Chondrocyte (in vitro differentiated cells): ENCODE measurements at regions not wholly inside any gene's neighbourhood (a gene's known extent, or its start where the extent isn't known, plus 50 kb on each side); places are given as distances from the start of the nearest gene placed in this dataset.
A peak's percentile ranks its signal among the peaks of the same experiment; 100 is the strongest.

Experiments
- DNase-seq: peaks from one replicate; pipeline ENCODE4 v3.0.0; 2021; ENCODE audit warnings: mixed read lengths, low spot score
- H3K27ac Mint-ChIP-seq: one replicate; pipeline ENCODE4 v1.8.0; 2021; ENCODE audit warnings: mild to moderate bottlenecking, moderate library complexity, mixed read lengths; ENCODE audit not compliant: unreplicated experiment
- H3K27me3 Mint-ChIP-seq: 2 replicates; pipeline ENCODE4 v1.8.0; 2021; ENCODE audit warnings: low read depth, mixed read lengths
- H3K36me3 Mint-ChIP-seq: 2 replicates; pipeline ENCODE4 v1.8.0; 2021; ENCODE audit warnings: low read depth, mixed read lengths
- H3K4me1 Mint-ChIP-seq: 2 replicates; pipeline ENCODE4 v1.8.0; 2021; ENCODE audit warnings: low read depth, mild to moderate bottlenecking, mixed read lengths
- H3K4me3 Mint-ChIP-seq: one replicate; pipeline ENCODE4 v1.8.0; 2021; ENCODE audit warnings: mild to moderate bottlenecking, moderate library complexity, mixed read lengths; ENCODE audit not compliant: unreplicated experiment
- H3K9me3 Mint-ChIP-seq: 2 replicates; pipeline ENCODE4 v1.8.0; 2021; ENCODE audit warnings: low read depth, mixed read lengths
- CTCF ChIP-seq: fragments of 200-600 bp; sonication (generic); IDR thresholded peaks from 2 replicates; pipeline ENCODE4 v1.5.0; 2021; ENCODE audit warnings: antibody characterized with exemption, mild to moderate bottlenecking, moderate library complexity

GRCh38 chr13:111541752-111542529 is 221.5 kb downstream of the TEX29 start:
- Mint-ChIP-seq H3K4me3 (no peak overlapping the region), H3K4me1 (no peaks in the 10 kb centered on the region), H3K27me3 (peaks cover 23% of the 10 kb centered on the region), H3K27ac (no peak overlapping the region), H3K9me3 (peaks cover 8% of the 10 kb centered on the region), H3K36me3 (no peaks in the 10 kb centered on the region)
- DNase-seq = peak; percentile 34
- no peak for TF ChIP-seq CTCF

- no peak for TF ChIP-seq CTCF
- no peak overlapping the region for H3K27ac Mint-ChIP-seq
- DNase-seq = peak; percentile 69
- no peaks in the 10 kb centered on the region for H3K4me1 Mint-ChIP-seq
- H3K4me3 Mint-ChIP-seq = no peak overlapping the region
- H3K36me3 Mint-ChIP-seq = no peaks in the 10 kb centered on the region
- peaks cover 19% of the 10 kb centered on the region for H3K27me3 Mint-ChIP-seq
- peaks cover 8% of the 10 kb centered on the region for H3K9me3 Mint-ChIP-seq
Measured at GRCh38 chr13:111542530-111543341, 222.3 kb downstream of the TEX29 start.

GRCh38 chr13:111546921-111547675 is 226.7 kb downstream of the TEX29 start:
- peaks cover 8% of the 10 kb centered on the region for H3K27me3 Mint-ChIP-seq
- H3K4me3 Mint-ChIP-seq = no peak overlapping the region
- peaks cover 10% of the 10 kb centered on the region for H3K9me3 Mint-ChIP-seq
- no peaks in the 10 kb centered on the region for H3K4me1 Mint-ChIP-seq
- no peaks in the 10 kb centered on the region for H3K36me3 Mint-ChIP-seq
- peak; percentile 34 for DNase-seq
- H3K27ac Mint-ChIP-seq = no peak overlapping the region
- no peak for TF ChIP-seq CTCF

- Mint-ChIP-seq H3K36me3 (no peaks in the 10 kb centered on the region), H3K4me3 (no peak overlapping the region), H3K27ac (no peak overlapping the region), H3K4me1 (no peaks in the 10 kb centered on the region), H3K9me3 (peaks cover 10% of the 10 kb centered on the region), H3K27me3 (peaks cover 9% of the 10 kb centered on the region)
- peak; percentile 81 for DNase-seq
- no peak for TF ChIP-seq CTCF
Measured at GRCh38 chr13:111547726-111548273, 227.4 kb downstream of the TEX29 start.

- Mint-ChIP-seq H3K36me3 (no peaks in the 10 kb centered on the region), H3K9me3 (peaks cover 10% of the 10 kb centered on the region), H3K4me1 (no peaks in the 10 kb centered on the region), H3K4me3 (no peak overlapping the region), H3K27ac (no peak overlapping the region), H3K27me3 (peaks cover 14% of the 10 kb centered on the region)
- no peak for TF ChIP-seq CTCF
- DNase-seq = peak; percentile 90
Measured at GRCh38 chr13:111548301-111548700, 227.9 kb downstream of the TEX29 start.
